HepG2 (cell line): ENCODE measurements at regions not wholly inside any gene's neighbourhood (a gene's known extent, or its start where the extent isn't known, plus 50 kb on each side); places are given as distances from the start of the nearest gene placed in this dataset.

ENCODE experiments used
- ATAC-seq: fragments of 200-7000 bp; cut with Tn5 transposase; 3 replicates; pipeline ENCODE4 v1.9.1; 2020; ENCODE audit warnings: mild to moderate bottlenecking, moderate library complexity
- BruUV-seq: library from RNA; stranded (reverse); fragments of 400-500 nt; replicated peaks from 2 replicates; lab custom pipeline; 2021; lab: Mats Ljungman, UMichigan
- CTCF ChIA-PET: fragments of 300-600 bp; formaldehyde crosslinking; extraction: SDS; loops from one replicate; lab custom pipeline; 2021; ENCODE audit warnings: low total read pairs, inconsistent platforms, low intra/inter-chr PET ratio; lab: Yijun Ruan, JAX
- POLR2A ChIA-PET: fragments of 350-600 bp; sonication (Branson Sonifier 250); formaldehyde crosslinking; loops from one replicate; lab custom pipeline; 2020; ENCODE audit warnings: antibody characterized with exemption, inconsistent platforms; lab: Yijun Ruan, JAX
- DNase-seq: peaks from one replicate; pipeline ENCODE4 v3.0.0-alpha.2; 2015; ENCODE audit warnings: low spot score
- FAIRE-seq: peaks from 3 replicates; lab custom pipeline; 2011; peaks lifted over from hg19 to GRCh38; lab: Jason Lieb, UNC
- H2AFZ ChIP-seq: one replicate; pipeline ENCODE4 v1.6.1; 2011; ENCODE audit warnings: low read length, inconsistent platforms
- H3K27ac ChIP-seq: fragments of 300-600 bp; 3 replicates; pipeline ENCODE4 v1.8.0; 2011; ENCODE audit warnings: mixed run types, mild to moderate bottlenecking, mixed read lengths, low read length, inconsistent platforms; ENCODE audit not compliant: insufficient read depth; ENCODE audit errors: extremely low read length
- H3K27me3 ChIP-seq, 2 experiments: fragments of 200-600 bp in 1 of 2; 2 replicates in 1 of 2; 3 replicates in 1 of 2; pipeline versions ENCODE4 v1.6.0 to v1.8.0; 2011; ENCODE audit warnings: low read length in 2 of 2, mild to moderate bottlenecking in 2 of 2, moderate library complexity in 2 of 2, inconsistent platforms in 1 of 2; ENCODE audit not compliant: insufficient read depth in 2 of 2, control insufficient read depth in 1 of 2
- H3K36me3 ChIP-seq, 2 experiments: fragments of 200-600 bp in 1 of 2; replicated peaks in 1 of 2; 2 replicates in 1 of 2; 3 replicates in 1 of 2; pipeline versions ENCODE4 v1.5.1 to v1.8.0; 2011; ENCODE audit warnings: low read length in 2 of 2, inconsistent platforms in 1 of 2; ENCODE audit not compliant: insufficient read depth in 2 of 2, control insufficient read depth in 1 of 2
- H3K4me1 ChIP-seq: 2 replicates; pipeline ENCODE4 v1.5.1; 2012; ENCODE audit warnings: low read length, inconsistent platforms; ENCODE audit not compliant: insufficient read depth
- H3K4me2 ChIP-seq: 2 replicates; pipeline ENCODE4 v1.6.0; 2011; ENCODE audit warnings: low read depth, low read length, inconsistent platforms
- H3K4me3 ChIP-seq, 3 experiments: fragments of 200-600 bp in 1 of 3; sonication (generic), shearing (Covaris generic) in 1 of 3; replicated peaks in 1 of 3; 2 replicates each; pipeline ENCODE4 v1.5.1; 2011 to 2016; ENCODE audit warnings: low read length in 3 of 3, inconsistent platforms in 2 of 3, low read depth in 2 of 3, mild to moderate bottlenecking in 2 of 3, control low read depth in 1 of 3, mixed read lengths in 1 of 3; ENCODE audit not compliant: insufficient read depth in 1 of 3
- H3K79me2 ChIP-seq: one replicate; pipeline ENCODE4 v1.6.1; 2011; ENCODE audit warnings: low read length, inconsistent platforms; ENCODE audit not compliant: insufficient read depth
- H3K9ac ChIP-seq: 2 replicates; pipeline ENCODE4 v1.6.0; 2011; ENCODE audit warnings: mild to moderate bottlenecking, low read depth, low read length, inconsistent platforms; ENCODE audit not compliant: insufficient read depth
- H3K9me3 ChIP-seq: 2 replicates; pipeline ENCODE4 v1.5.1; 2012; ENCODE audit warnings: mild to moderate bottlenecking, low read length
- H4K20me1 ChIP-seq: 2 replicates; pipeline ENCODE4 v1.6.0; 2011; ENCODE audit warnings: inconsistent platforms, mild to moderate bottlenecking, low read length, moderate library complexity; ENCODE audit not compliant: insufficient read depth
- CSRNP1 ChIP-seq: sonication (generic); formaldehyde crosslinking; IDR thresholded peaks from 2 replicates; pipeline ENCODE4 v1.8.1; 2023; ENCODE audit warnings: mild to moderate bottlenecking, missing genetic modification reagents
- HNRNPL ChIP-seq: fragments of 200-400 bp; formaldehyde crosslinking; IDR thresholded peaks from 2 replicates; pipeline ENCODE4 v1.6.1; 2017; ENCODE audit warnings: mild to moderate bottlenecking, low read depth, low read length
- KDM5B ChIP-seq: sonication (generic); formaldehyde crosslinking; IDR thresholded peaks from 2 replicates; pipeline ENCODE4 v1.4.0; 2020; ENCODE audit warnings: missing genetic modification reagents, mild to moderate bottlenecking, borderline replicate concordance
- MTF2 ChIP-seq: sonication (generic); formaldehyde crosslinking; IDR thresholded peaks from 2 replicates; pipeline ENCODE4 v1.5.0; 2020; ENCODE audit warnings: missing genetic modification reagents, borderline replicate concordance
- NRL ChIP-seq: sonication (generic); formaldehyde crosslinking; IDR thresholded peaks from 2 replicates; pipeline ENCODE4 v1.5.0; 2020; ENCODE audit warnings: missing genetic modification reagents, mild to moderate bottlenecking, moderate library complexity, borderline replicate concordance
- RFX5 ChIP-seq: IDR thresholded peaks from 2 replicates; pipeline ENCODE4 v1.6.1; 2011; ENCODE audit warnings: low read depth, low read length, improper control_type of control experiment
- SNAPC4 ChIP-seq: sonication (generic); formaldehyde crosslinking; IDR thresholded peaks from 2 replicates; pipeline ENCODE4 v1.4.0; 2020; ENCODE audit warnings: mild to moderate bottlenecking, missing genetic modification reagents
- SOX6 ChIP-seq, 2 experiments: fragments of 450-650 bp in 1 of 2; sonication (generic) in 1 of 2; formaldehyde crosslinking in 1 of 2; IDR thresholded peaks; 2 replicates each; pipeline versions ENCODE4 v1.4.0 to v1.6.1; 2017 to 2020; ENCODE audit warnings: antibody characterized with exemption in 1 of 2, mild to moderate bottlenecking in 1 of 2, missing genetic modification reagents in 1 of 2
- ZNF451 ChIP-seq: sonication (generic); formaldehyde crosslinking; IDR thresholded peaks from 2 replicates; pipeline ENCODE4 v1.5.0; 2020; ENCODE audit warnings: mild to moderate bottlenecking, missing genetic modification reagents
- ZNF570 ChIP-seq: sonication (generic); formaldehyde crosslinking; IDR thresholded peaks from 2 replicates; pipeline ENCODE4 v1.4.0; 2020; ENCODE audit warnings: mild to moderate bottlenecking, missing genetic modification reagents, borderline replicate concordance
- ZNF691 ChIP-seq: sonication (generic); formaldehyde crosslinking; IDR thresholded peaks from 2 replicates; pipeline ENCODE4 v1.4.0; 2020; ENCODE audit warnings: missing genetic modification reagents, low read depth, mild to moderate bottlenecking, borderline replicate concordance
- ZNF720 ChIP-seq: sonication (generic); formaldehyde crosslinking; IDR thresholded peaks from 2 replicates; pipeline ENCODE4 v1.4.0; 2020; ENCODE audit warnings: missing genetic modification reagents
- ZNF800 ChIP-seq: sonication (generic); formaldehyde crosslinking; IDR thresholded peaks from 2 replicates; pipeline ENCODE4 v1.4.0; 2020; ENCODE audit warnings: missing genetic modification reagents
- WGBS: methylation state at CpG from one replicate; pipeline ENCODE4 v1.1.6; 2017; ENCODE audit warnings: low lambda C conversion rate; 5-methylcytosine and 5-hydroxymethylcytosine counted together
- in situ Hi-C: cut with HindIII; loops from 2 replicates; pipeline ENCODE4 v1.10.0; 2017; ENCODE audit warnings: low pct_unique_long_range_greater_than_20kb; ENCODE audit not compliant: extremely low pct_ligation_motif_present
- intact Hi-C: fragments of 100-400 bp; cut with micrococcal nuclease; formaldehyde crosslinking; loops from one replicate; pipeline ENCODE4 v1.10.0; 2022; ENCODE audit not compliant: unreplicated experiment

DNA sequence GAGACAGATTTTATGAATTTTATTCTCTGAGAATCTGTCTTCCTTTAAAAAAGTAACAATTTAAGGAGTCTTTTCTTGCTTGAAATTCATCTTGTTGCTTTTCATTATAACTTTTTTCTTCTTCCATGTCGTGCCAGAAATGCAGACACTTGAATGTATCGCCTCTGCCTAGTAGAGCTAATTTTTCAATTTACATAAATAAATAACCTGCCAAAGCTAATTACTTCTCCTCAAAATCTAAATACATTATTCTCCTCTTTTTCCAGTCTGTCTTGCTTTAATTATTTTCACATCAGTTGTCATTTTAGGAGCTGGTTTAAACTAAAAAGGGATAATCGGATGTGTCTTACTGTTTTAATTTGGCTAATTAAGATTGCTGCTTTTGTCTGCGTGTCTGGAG is 711.1 kb upstream of the SEL1L start:
- ChIA-PET CTCF (no interaction called here), POLR2A (no interaction called here)
- FAIRE-seq (no peak), ATAC-seq (no peak), DNase-seq (no peak)
- Histone ChIP-seq H3K27me3 (no peaks in the 10 kb centered on the region), H3K27ac (no peak overlapping the region), H3K4me1 (no peaks in the 10 kb centered on the region), H3K9me3 (peaks cover 87% of the 10 kb centered on the region), H4K20me1 (no peaks in the 10 kb centered on the region), H3K4me2 (no peak overlapping the region), H3K9ac (no peak overlapping the region), H3K36me3 (no peaks in the 10 kb centered on the region), H3K4me3 (no peak overlapping the region), H2AFZ (no peak overlapping the region), H3K79me2 (no peaks in the 10 kb centered on the region)
- in situ Hi-C loops (no loop called here), intact Hi-C loops (no loop called here)
- no TSS peak for BruUV-seq
- no peak for TF ChIP-seq SOX6 (IDR thresholded peaks at IDR 0.05)
- no peak for TF ChIP-seq SOX6 (CRISPR knock-in tag; IDR thresholded peaks at IDR 0.05)
- no peak for TF ChIP-seq KDM5B (CRISPR knock-in tag)
- TF ChIP-seq HNRNPL: no peak
- no peak for TF ChIP-seq ZNF451 (CRISPR knock-in tag)
- no peak for TF ChIP-seq ZNF570 (CRISPR knock-in tag)
- TF ChIP-seq ZNF800: no peak
- no peak for TF ChIP-seq CSRNP1 (CRISPR knock-in tag)
- TF ChIP-seq NRL (CRISPR knock-in tag): no peak
- TF ChIP-seq SNAPC4 (CRISPR knock-in tag): no peak
- no peak for TF ChIP-seq MTF2 (CRISPR knock-in tag)
- no peak for TF ChIP-seq RFX5
- TF ChIP-seq ZNF691 (CRISPR knock-in tag): no peak
- no peak for TF ChIP-seq ZNF720 (CRISPR knock-in tag)
- 24% methylated on average over 4 of the region's 4 CpGs for WGBS
